ENCODE measurements at regions not wholly inside any gene's neighbourhood (a gene's known extent, or its start where the extent isn't known, plus 50 kb on each side); places are given as distances from the start of the nearest gene placed in this dataset.

DNA sequence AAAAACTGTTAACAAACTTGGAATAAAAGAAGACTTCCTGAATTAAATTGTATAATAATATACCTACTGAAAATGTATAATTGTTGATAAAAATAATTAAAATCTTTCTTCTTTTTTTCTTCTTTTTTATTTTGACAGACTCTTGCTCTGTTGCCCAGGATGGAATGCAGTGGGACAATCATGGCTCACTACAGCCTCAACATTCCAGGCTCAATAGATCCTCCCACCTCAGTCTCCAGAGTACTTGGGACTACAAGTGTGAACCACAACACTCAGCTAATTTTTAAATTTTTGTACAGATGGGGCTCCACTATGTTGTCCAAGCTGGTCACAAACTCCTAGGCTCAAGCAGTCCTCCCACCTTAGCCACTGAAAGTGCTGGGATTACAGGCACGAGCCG lies 1063.8 kb upstream of the CNTN5 start:
- Mint-ChIP-seq H3K27me3 (no peaks in the 10 kb centered on the region), H3K27ac (no peak overlapping the region), H3K36me3 (ENCODE audit: low read depth) (no peaks in the 10 kb centered on the region), H3K4me3 (no peak overlapping the region), H3K9me3 (peaks cover 3% of the 10 kb centered on the region), H3K4me1 (ENCODE audit: low read depth) (no peaks in the 10 kb centered on the region)
- TF ChIP-seq, protein P1, sequence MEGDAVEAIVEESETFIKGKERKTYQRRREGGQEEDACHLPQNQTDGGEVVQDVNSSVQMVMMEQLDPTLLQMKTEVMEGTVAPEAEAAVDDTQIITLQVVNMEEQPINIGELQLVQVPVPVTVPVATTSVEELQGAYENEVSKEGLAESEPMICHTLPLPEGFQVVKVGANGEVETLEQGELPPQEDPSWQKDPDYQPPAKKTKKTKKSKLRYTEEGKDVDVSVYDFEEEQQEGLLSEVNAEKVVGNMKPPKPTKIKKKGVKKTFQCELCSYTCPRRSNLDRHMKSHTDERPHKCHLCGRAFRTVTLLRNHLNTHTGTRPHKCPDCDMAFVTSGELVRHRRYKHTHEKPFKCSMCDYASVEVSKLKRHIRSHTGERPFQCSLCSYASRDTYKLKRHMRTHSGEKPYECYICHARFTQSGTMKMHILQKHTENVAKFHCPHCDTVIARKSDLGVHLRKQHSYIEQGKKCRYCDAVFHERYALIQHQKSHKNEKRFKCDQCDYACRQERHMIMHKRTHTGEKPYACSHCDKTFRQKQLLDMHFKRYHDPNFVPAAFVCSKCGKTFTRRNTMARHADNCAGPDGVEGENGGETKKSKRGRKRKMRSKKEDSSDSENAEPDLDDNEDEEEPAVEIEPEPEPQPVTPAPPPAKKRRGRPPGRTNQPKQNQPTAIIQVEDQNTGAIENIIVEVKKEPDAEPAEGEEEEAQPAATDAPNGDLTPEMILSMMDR (IDR thresholded peaks at IDR 0.05): no peak
- ATAC-seq (no peak), DNase-seq (no peak)
- intact Hi-C loops (cut with micrococcal nuclease): no loop called here
- ChIA-PET CTCF (no interaction called here), POLR2A (no interaction called here)

DNA sequence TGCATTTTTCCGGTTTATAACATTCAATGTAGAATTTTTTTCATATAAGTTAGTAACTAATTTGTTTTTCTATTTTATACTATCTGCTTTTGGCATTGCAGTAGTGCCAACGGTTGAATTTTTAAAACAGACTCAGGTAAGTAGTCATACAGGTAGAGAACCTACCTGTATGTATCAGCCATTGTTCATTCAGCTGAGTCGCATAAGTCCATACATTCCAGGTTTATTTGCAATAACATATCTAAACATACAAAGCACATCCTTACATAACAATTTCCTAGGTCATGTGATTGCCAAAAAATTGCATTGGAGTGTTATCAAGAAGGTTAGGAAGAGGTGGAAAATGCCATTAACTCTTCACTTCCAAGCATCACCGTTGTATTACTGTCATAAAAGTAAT lies 1059.3 kb upstream of the CNTN5 start:
- ChIA-PET CTCF (no interaction called here), POLR2A (no interaction called here)
- TF ChIP-seq, protein P1 (IDR thresholded peaks at IDR 0.05): no peak
- DNase-seq (no peak), ATAC-seq (no peak)
- Mint-ChIP-seq H3K4me3 (no peak overlapping the region), H3K27me3 (no peaks in the 10 kb centered on the region), H3K36me3 (ENCODE audit: low read depth) (no peaks in the 10 kb centered on the region), H3K9me3 (peaks cover 11% of the 10 kb centered on the region), H3K4me1 (ENCODE audit: low read depth) (no peaks in the 10 kb centered on the region), H3K27ac (no peak overlapping the region)
- intact Hi-C loops (cut with micrococcal nuclease): no loop called here

DNA sequence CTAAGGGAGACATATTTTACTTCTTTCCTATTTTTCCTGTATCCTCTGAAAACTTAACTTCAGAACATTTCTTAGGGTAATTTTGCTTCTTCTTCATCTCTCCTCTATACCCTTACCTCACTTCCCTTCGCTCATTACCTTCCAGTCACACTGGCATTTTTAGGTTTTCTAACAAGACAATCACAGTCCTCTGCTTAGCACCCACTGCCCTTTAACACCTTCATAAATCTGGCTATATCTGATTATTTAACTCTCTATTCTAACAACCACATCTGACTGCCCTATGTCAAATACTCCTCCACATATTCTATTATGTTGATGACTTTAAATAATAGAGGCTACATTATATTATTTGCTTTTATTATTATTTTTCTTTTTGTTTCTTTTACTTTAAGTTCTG lies 1058.0 kb upstream of the CNTN5 start:
- Mint-ChIP-seq H3K27me3 (no peaks in the 10 kb centered on the region), H3K27ac (no peak overlapping the region), H3K4me3 (no peak overlapping the region), H3K4me1 (ENCODE audit: low read depth) (no peaks in the 10 kb centered on the region), H3K36me3 (ENCODE audit: low read depth) (no peaks in the 10 kb centered on the region), H3K9me3 (peaks cover 11% of the 10 kb centered on the region)
- POLR2A ChIA-PET: no interaction called here
- TF ChIP-seq, protein P1 (IDR thresholded peaks at IDR 0.05): no peak
- ATAC-seq (no peak), DNase-seq (no peak)
- CTCF ChIA-PET: no interaction called here
- intact Hi-C loops (cut with micrococcal nuclease): no loop called here

DNA sequence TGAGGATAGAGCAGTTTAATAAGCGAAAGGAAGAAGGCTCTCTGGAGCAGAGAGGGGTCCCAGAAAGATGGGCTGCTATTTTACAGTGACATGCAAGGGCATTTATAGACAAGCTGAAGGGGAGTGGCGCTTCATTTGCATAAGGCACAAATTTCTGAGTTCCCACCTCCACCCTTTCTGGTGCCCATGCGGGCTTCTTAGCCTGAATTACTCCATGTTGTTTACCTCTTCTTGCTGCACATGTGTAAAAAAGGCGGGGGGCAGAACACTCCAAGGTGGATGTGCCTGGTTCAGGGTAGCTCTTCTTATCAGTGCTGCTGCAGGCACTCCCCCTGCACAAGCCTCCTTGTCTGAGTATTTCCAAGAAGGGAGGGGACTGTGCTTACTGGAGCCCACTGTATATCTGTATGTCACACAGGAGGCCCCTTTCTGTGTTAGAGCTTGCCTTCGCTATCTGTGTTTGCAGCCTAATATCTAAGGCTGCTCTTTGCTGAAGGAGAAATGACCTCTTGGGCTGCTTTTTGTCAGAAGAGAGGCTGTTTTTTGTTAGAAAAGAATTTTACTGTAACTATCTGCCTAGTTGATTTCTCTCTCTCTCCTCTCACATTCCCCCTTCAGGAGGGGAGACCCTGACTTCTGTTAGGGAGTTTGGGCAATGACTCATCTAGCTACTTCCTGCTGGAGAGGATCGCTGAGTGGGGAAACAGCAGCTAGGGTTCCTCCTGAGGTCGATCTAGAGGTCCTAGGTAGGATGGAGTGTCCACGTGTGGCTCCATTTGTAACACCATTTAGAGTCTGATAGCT lies 1057.0 kb upstream of the CNTN5 start:
- H3K36me3 Mint-ChIP-seq (ENCODE audit: low read depth): no peaks in the 10 kb centered on the region
- POLR2A ChIA-PET: no interaction called here
- no peaks in the 10 kb centered on the region for H3K27me3 Mint-ChIP-seq
- no peak overlapping the region for H3K4me3 Mint-ChIP-seq
- TF ChIP-seq, protein P1 (IDR thresholded peaks at IDR 0.05): no peak
- H3K9me3 Mint-ChIP-seq: peaks cover 11% of the 10 kb centered on the region
- ATAC-seq: no peak
- no peak for DNase-seq
- intact Hi-C loops (cut with micrococcal nuclease): no loop called here
- H3K27ac Mint-ChIP-seq: no peak overlapping the region
- CTCF ChIA-PET: no interaction called here
- H3K4me1 Mint-ChIP-seq (ENCODE audit: low read depth): no peaks in the 10 kb centered on the region

DNA sequence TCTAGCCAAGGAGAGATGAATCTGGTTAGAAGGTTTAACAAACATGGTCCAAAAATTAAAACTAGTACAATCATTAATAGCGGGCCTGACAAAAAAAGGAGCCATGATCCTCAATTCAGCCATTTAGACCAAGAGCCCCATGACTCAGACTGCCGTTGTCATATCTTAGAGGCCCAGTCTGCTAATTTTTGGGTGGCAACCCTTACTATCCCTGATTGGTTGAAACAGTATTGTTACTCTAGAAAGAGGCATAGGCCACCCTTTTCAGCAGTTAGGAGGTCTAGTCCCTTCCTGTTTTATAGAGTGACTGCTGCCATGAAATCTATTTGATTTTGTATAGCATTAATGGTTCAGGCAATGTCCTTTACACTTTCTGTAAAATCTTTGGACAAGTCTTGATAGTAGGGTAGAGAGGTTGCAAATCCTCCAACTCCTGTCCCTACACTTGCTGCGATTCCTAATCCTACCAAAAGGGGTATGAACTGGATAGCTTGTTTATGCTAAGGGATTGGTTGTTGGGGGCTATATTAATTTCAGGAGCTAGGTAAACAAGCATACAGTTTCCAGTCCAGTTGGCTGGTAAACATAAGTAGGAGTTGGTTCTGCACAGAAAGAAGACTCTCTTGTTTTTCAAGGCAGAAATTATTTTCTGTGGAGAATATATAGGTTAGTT lies 1056.3 kb upstream of the CNTN5 start:
- peaks cover 11% of the 10 kb centered on the region for H3K9me3 Mint-ChIP-seq

More for the DNA sequence above, 1056.3 kb upstream of the CNTN5 start:
- DNase-seq (no peak), ATAC-seq (no peak)
- H3K4me1 Mint-ChIP-seq (ENCODE audit: low read depth): no peaks in the 10 kb centered on the region
- no peak overlapping the region for H3K4me3 Mint-ChIP-seq
- intact Hi-C loops (cut with micrococcal nuclease): no loop called here
- ChIA-PET POLR2A (no interaction called here), CTCF (no interaction called here)
- H3K27me3 Mint-ChIP-seq: no peaks in the 10 kb centered on the region
- TF ChIP-seq, protein P1 (IDR thresholded peaks at IDR 0.05): no peak
- no peak overlapping the region for H3K27ac Mint-ChIP-seq
- H3K36me3 Mint-ChIP-seq (ENCODE audit: low read depth): no peaks in the 10 kb centered on the region
